ENCODE measurements at regions not wholly inside any gene's neighbourhood (a gene's known extent, or its start where the extent isn't known, plus 50 kb on each side); places are given as distances from the start of the nearest gene placed in this dataset.
A peak's percentile ranks its signal among the peaks of the same experiment; 100 is the strongest.

- WGBS (ENCODE audit: insufficient coverage): 11% methylated on average over 7 of the region's 8 CpGs
- Histone ChIP-seq H3K9me3 (ENCODE audit: control insufficient read depth, insufficient read depth, low read length) (no peaks in the 10 kb centered on the region), H3K27me3 (ENCODE audit: control insufficient read depth, insufficient read depth, low read length) (no peaks in the 10 kb centered on the region), H3K36me3 (ENCODE audit: control insufficient read depth, insufficient read depth, low read length) (no peaks in the 10 kb centered on the region), H3K4me1 (ENCODE audit: control insufficient read depth, insufficient read depth, low read length) (peaks cover 5% of the 10 kb centered on the region), H3K4me3 (ENCODE audit: low read depth, low read length) (no peak overlapping the region), H3K27ac (ENCODE audit: low read depth, low read length) (no peak overlapping the region)
- peak; percentile 22 to 90 (median 44) for DNase-seq (ENCODE audit: low read depth in 4 of 6, low spot score in 6 of 6)
Observed at GRCh38 chr9:86700629-86701028, 246.7 kb downstream of the GAS1 start.

- H3K4me3 ChIP-seq (ENCODE audit: low read depth, low read length): no peak overlapping the region
- H3K27ac ChIP-seq (ENCODE audit: low read depth, low read length): no peak overlapping the region
- no peak for DNase-seq (ENCODE audit: low read depth in 4 of 6, low spot score in 6 of 6)
- WGBS (ENCODE audit: insufficient coverage): 70% methylated on average over 1 of the region's 4 CpGs
- no peaks in the 10 kb centered on the region for H3K27me3 ChIP-seq (ENCODE audit: control insufficient read depth, insufficient read depth, low read length)
- H3K4me1 ChIP-seq (ENCODE audit: control insufficient read depth, insufficient read depth, low read length): peaks cover 5% of the 10 kb centered on the region
- H3K36me3 ChIP-seq (ENCODE audit: control insufficient read depth, insufficient read depth, low read length): no peaks in the 10 kb centered on the region
- H3K9me3 ChIP-seq (ENCODE audit: control insufficient read depth, insufficient read depth, low read length): no peaks in the 10 kb centered on the region
Observed at GRCh38 chr9:86697999-86698398, 249.3 kb downstream of the GAS1 start.

- no peak for DNase-seq (ENCODE audit: low read depth in 4 of 6, low spot score in 6 of 6)
- Histone ChIP-seq H3K9me3 (ENCODE audit: control insufficient read depth, insufficient read depth, low read length) (no peaks in the 10 kb centered on the region), H3K4me1 (ENCODE audit: control insufficient read depth, insufficient read depth, low read length) (peaks cover 5% of the 10 kb centered on the region), H3K36me3 (ENCODE audit: control insufficient read depth, insufficient read depth, low read length) (no peaks in the 10 kb centered on the region), H3K27ac (ENCODE audit: low read depth, low read length) (no peak overlapping the region), H3K27me3 (ENCODE audit: control insufficient read depth, insufficient read depth, low read length) (no peaks in the 10 kb centered on the region), H3K4me3 (ENCODE audit: low read depth, low read length) (no peak overlapping the region)
- no CpG with 5 or more reads among the region's 1 CpG for WGBS (ENCODE audit: insufficient coverage)
Observed at GRCh38 chr9:86697213-86697612, 250.1 kb downstream of the GAS1 start.

GRCh38 chr9:86695910-86696424 lies 251.3 kb downstream of the GAS1 start:
- no peak for DNase-seq (ENCODE audit: low read depth in 4 of 6, low spot score in 6 of 6)
- no CpG with 5 or more reads among the region's 3 CpGs for WGBS (ENCODE audit: insufficient coverage)
- Histone ChIP-seq H3K4me3 (ENCODE audit: low read depth, low read length) (no peak overlapping the region), H3K27me3 (ENCODE audit: control insufficient read depth, insufficient read depth, low read length) (no peaks in the 10 kb centered on the region), H3K9me3 (ENCODE audit: control insufficient read depth, insufficient read depth, low read length) (no peaks in the 10 kb centered on the region), H3K36me3 (ENCODE audit: control insufficient read depth, insufficient read depth, low read length) (no peaks in the 10 kb centered on the region), H3K27ac (ENCODE audit: low read depth, low read length) (no peak overlapping the region), H3K4me1 (ENCODE audit: control insufficient read depth, insufficient read depth, low read length) (peaks cover 5% of the 10 kb centered on the region)

GRCh38 chr9:86690034-86690433 lies 257.3 kb downstream of the GAS1 start:
- Histone ChIP-seq H3K4me3 (ENCODE audit: low read depth, low read length) (no peak overlapping the region), H3K36me3 (ENCODE audit: control insufficient read depth, insufficient read depth, low read length) (no peaks in the 10 kb centered on the region), H3K27ac (ENCODE audit: low read depth, low read length) (no peak overlapping the region), H3K27me3 (ENCODE audit: control insufficient read depth, insufficient read depth, low read length) (no peaks in the 10 kb centered on the region), H3K9me3 (ENCODE audit: control insufficient read depth, insufficient read depth, low read length) (no peaks in the 10 kb centered on the region), H3K4me1 (ENCODE audit: control insufficient read depth, insufficient read depth, low read length) (no peaks in the 10 kb centered on the region)
- no peak for DNase-seq (ENCODE audit: low read depth in 4 of 6, low spot score in 6 of 6)

GRCh38 chr9:86687788-86688187 lies 259.5 kb downstream of the GAS1 start:
- WGBS (ENCODE audit: insufficient coverage): 71% methylated on average over 3 of the region's 3 CpGs
- DNase-seq (ENCODE audit: low read depth in 4 of 6, low spot score in 6 of 6): no peak
- H3K9me3 ChIP-seq (ENCODE audit: control insufficient read depth, insufficient read depth, low read length): no peaks in the 10 kb centered on the region
- no peak overlapping the region for H3K4me3 ChIP-seq (ENCODE audit: low read depth, low read length)
- H3K36me3 ChIP-seq (ENCODE audit: control insufficient read depth, insufficient read depth, low read length): no peaks in the 10 kb centered on the region
- no peak overlapping the region for H3K27ac ChIP-seq (ENCODE audit: low read depth, low read length)
- H3K4me1 ChIP-seq (ENCODE audit: control insufficient read depth, insufficient read depth, low read length): no peaks in the 10 kb centered on the region
- no peaks in the 10 kb centered on the region for H3K27me3 ChIP-seq (ENCODE audit: control insufficient read depth, insufficient read depth, low read length)

GRCh38 chr9:86685556-86685955 lies 261.8 kb downstream of the GAS1 start:
- no peaks in the 10 kb centered on the region for H3K4me1 ChIP-seq (ENCODE audit: control insufficient read depth, insufficient read depth, low read length)
- no peaks in the 10 kb centered on the region for H3K27me3 ChIP-seq (ENCODE audit: control insufficient read depth, insufficient read depth, low read length)
- H3K36me3 ChIP-seq (ENCODE audit: control insufficient read depth, insufficient read depth, low read length): no peaks in the 10 kb centered on the region
- DNase-seq (ENCODE audit: low read depth in 4 of 6, low spot score in 6 of 6): no peak
- H3K9me3 ChIP-seq (ENCODE audit: control insufficient read depth, insufficient read depth, low read length): no peaks in the 10 kb centered on the region
- H3K27ac ChIP-seq (ENCODE audit: low read depth, low read length): no peak overlapping the region
- H3K4me3 ChIP-seq (ENCODE audit: low read depth, low read length): no peak overlapping the region
- WGBS (ENCODE audit: insufficient coverage): no CpG with 5 or more reads among the region's 3 CpGs

- Histone ChIP-seq H3K4me3 (ENCODE audit: low read depth, low read length) (no peak overlapping the region), H3K27ac (ENCODE audit: low read depth, low read length) (no peak overlapping the region), H3K36me3 (ENCODE audit: control insufficient read depth, insufficient read depth, low read length) (no peaks in the 10 kb centered on the region), H3K9me3 (ENCODE audit: control insufficient read depth, insufficient read depth, low read length) (no peaks in the 10 kb centered on the region), H3K4me1 (ENCODE audit: control insufficient read depth, insufficient read depth, low read length) (no peaks in the 10 kb centered on the region), H3K27me3 (ENCODE audit: control insufficient read depth, insufficient read depth, low read length) (no peaks in the 10 kb centered on the region)
- DNase-seq (ENCODE audit: low read depth in 4 of 6, low spot score in 6 of 6): no peak
- WGBS (ENCODE audit: insufficient coverage): 13% methylated on average over 1 of the region's 1 CpG
Observed at GRCh38 chr9:86684148-86684547, 263.2 kb downstream of the GAS1 start.

- 71% methylated on average over 6 of the region's 8 CpGs for WGBS (ENCODE audit: insufficient coverage)
- no peaks in the 10 kb centered on the region for H3K4me1 ChIP-seq (ENCODE audit: control insufficient read depth, insufficient read depth, low read length)
- no peak overlapping the region for H3K4me3 ChIP-seq (ENCODE audit: low read depth, low read length)
Observed at GRCh38 chr9:86682240-86682639, 265.1 kb downstream of the GAS1 start.

GRCh38 chr9:86679909-86680308 lies 267.4 kb downstream of the GAS1 start:
- Histone ChIP-seq H3K27ac (ENCODE audit: low read depth, low read length) (no peak overlapping the region), H3K36me3 (ENCODE audit: control insufficient read depth, insufficient read depth, low read length) (no peaks in the 10 kb centered on the region), H3K9me3 (ENCODE audit: control insufficient read depth, insufficient read depth, low read length) (no peaks in the 10 kb centered on the region), H3K4me1 (ENCODE audit: control insufficient read depth, insufficient read depth, low read length) (no peaks in the 10 kb centered on the region), H3K4me3 (ENCODE audit: low read depth, low read length) (no peak overlapping the region), H3K27me3 (ENCODE audit: control insufficient read depth, insufficient read depth, low read length) (no peaks in the 10 kb centered on the region)
- DNase-seq (ENCODE audit: low read depth in 4 of 6, low spot score in 6 of 6): no peak
- WGBS (ENCODE audit: insufficient coverage): no CpG with 5 or more reads among the region's 2 CpGs

More at GRCh38 chr9:86682240-86682639, 265.1 kb downstream of the GAS1 start:
- no peak overlapping the region for H3K27ac ChIP-seq (ENCODE audit: low read depth, low read length)
- H3K27me3 ChIP-seq (ENCODE audit: control insufficient read depth, insufficient read depth, low read length): no peaks in the 10 kb centered on the region
- H3K36me3 ChIP-seq (ENCODE audit: control insufficient read depth, insufficient read depth, low read length): no peaks in the 10 kb centered on the region
- no peaks in the 10 kb centered on the region for H3K9me3 ChIP-seq (ENCODE audit: control insufficient read depth, insufficient read depth, low read length)
- DNase-seq (ENCODE audit: low read depth in 4 of 6, low spot score in 6 of 6): no peak
